GM10248 (cell line): ENCODE measurements at regions not wholly inside any gene's neighbourhood (a gene's known extent, or its start where the extent isn't known, plus 50 kb on each side); places are given as distances from the start of the nearest gene placed in this dataset.

Experiments used
- CTCF ChIA-PET: fragments of 300-600 bp; sonication (Branson Sonifier 250); formaldehyde crosslinking; extraction: SDS; loops from one replicate; lab custom pipeline; 2021; ENCODE audit warnings: antibody characterized with exemption; lab: Yijun Ruan, JAX
- POLR2A ChIA-PET: fragments of 350-650 bp; sonication (Branson Sonifier 250); formaldehyde crosslinking; extraction: SDS; loops from one replicate; lab custom pipeline; 2020; ENCODE audit warnings: antibody characterized with exemption; lab: Yijun Ruan, JAX
- DNase-seq: peaks from one replicate; pipeline ENCODE4 v3.0.0; 2012; ENCODE audit errors: extremely low spot score
- CTCF ChIP-seq: IDR thresholded peaks from 2 replicates; pipeline ENCODE4 v1.5.1; 2012; ENCODE audit warnings: mild to moderate bottlenecking, low read depth; ENCODE audit errors: extremely low read depth, missing control alignments, control extremely low read depth

GRCh38 chr3:78163379-78163778, 1123.5 kb downstream of the ROBO2 start:
- no peak for DNase-seq
- TF ChIP-seq CTCF, result no peak
- ChIA-PET CTCF (interaction anchor here (1.3 kb wide), 1 partner anchor 22 kb away, joined by 4 read pairs; no protein-coding TSS in a partner anchor), POLR2A (no interaction called here)

GRCh38 chr3:78165876-78166275, 1126.0 kb downstream of the ROBO2 start:
- ChIA-PET POLR2A (no interaction called here), CTCF (no interaction called here)

GRCh38 chr3:78174821-78175220, 1134.9 kb downstream of the ROBO2 start:
- ChIA-PET POLR2A (no interaction called here), CTCF (no interaction called here)
- DNase-seq, result no peak
- TF ChIP-seq CTCF, result no peak

More at GRCh38 chr3:78165876-78166275, 1126.0 kb downstream of the ROBO2 start:
- no peak for DNase-seq
- TF ChIP-seq CTCF, result no peak

- TF ChIP-seq CTCF, result no peak
- ChIA-PET CTCF (no interaction called here), POLR2A (no interaction called here)
- no peak for DNase-seq
Observed at GRCh38 chr3:78176869-78177268, 1137.0 kb downstream of the ROBO2 start.

GRCh38 chr3:78177780-78178179, 1137.9 kb downstream of the ROBO2 start:
- ChIA-PET CTCF (no interaction called here), POLR2A (no interaction called here)
- DNase-seq, result no peak
- TF ChIP-seq CTCF, result no peak

- TF ChIP-seq CTCF, result no peak
- DNase-seq, result no peak
- ChIA-PET CTCF (no interaction called here), POLR2A (no interaction called here)
Observed at GRCh38 chr3:78178209-78178608, 1138.3 kb downstream of the ROBO2 start.
